Loucy (cell line): ENCODE measurements at regions not wholly inside any gene's neighbourhood (a gene's known extent, or its start where the extent isn't known, plus 50 kb on each side); places are given as distances from the start of the nearest gene placed in this dataset.

ENCODE experiments used
- H2AFZ ChIP-seq: fragments of 200-600 bp; sonication (generic); 2 replicates; pipeline ENCODE4 v1.6.0; 2016; ENCODE audit warnings: antibody characterized with exemption, mild to moderate bottlenecking, low read length, moderate library complexity
- H3F3A ChIP-seq: fragments of 200-600 bp; 2 replicates; pipeline ENCODE4 v1.6.0; 2016; ENCODE audit warnings: antibody characterized with exemption, low read depth, mild to moderate bottlenecking
- H3K27me3 ChIP-seq: fragments of 200-600 bp; sonication (generic); 2 replicates; pipeline ENCODE4 v1.6.1; 2014; ENCODE audit warnings: low read length, mild to moderate bottlenecking; ENCODE audit not compliant: insufficient read depth, poor library complexity, severe bottlenecking
- H3K36me3 ChIP-seq: fragments of 200-600 bp; sonication (generic); 2 replicates; pipeline ENCODE4 v1.6.1; 2016; ENCODE audit warnings: low read length; ENCODE audit not compliant: insufficient read depth
- H3K4me1 ChIP-seq: fragments of 200-600 bp; sonication (generic); 2 replicates; pipeline ENCODE4 v1.5.1; 2014; ENCODE audit warnings: low read length, mild to moderate bottlenecking; ENCODE audit not compliant: insufficient read depth, poor library complexity, severe bottlenecking
- H3K4me2 ChIP-seq: fragments of 200-600 bp; sonication (generic); 2 replicates; pipeline ENCODE4 v1.6.0; 2014; ENCODE audit warnings: antibody characterized with exemption, low read length, low read depth, mild to moderate bottlenecking; ENCODE audit not compliant: poor library complexity, severe bottlenecking
- H3K4me3 ChIP-seq: fragments of 200-600 bp; sonication (generic); 2 replicates; pipeline ENCODE4 v1.5.1; 2014; ENCODE audit warnings: low read length, mild to moderate bottlenecking, mixed read lengths; ENCODE audit not compliant: poor library complexity, severe bottlenecking
- H3K79me2 ChIP-seq: fragments of 200-600 bp; sonication (generic); 2 replicates; pipeline ENCODE4 v1.6.1; 2014; ENCODE audit warnings: low read length; ENCODE audit not compliant: insufficient read depth
- H3K9ac ChIP-seq: fragments of 200-600 bp; sonication (generic); 2 replicates; pipeline ENCODE4 v1.6.0; 2014; ENCODE audit warnings: mild to moderate bottlenecking, low read depth, low read length, moderate library complexity; ENCODE audit not compliant: poor library complexity, severe bottlenecking
- H3K9me2 ChIP-seq: fragments of 200-600 bp; sonication (generic); replicated peaks from 2 replicates; pipeline ENCODE4 v1.6.1; 2016; ENCODE audit warnings: low read depth, low read length, mixed read lengths
- H3K9me3 ChIP-seq: fragments of 200-600 bp; sonication (generic); 2 replicates; pipeline ENCODE4 v1.6.1; 2014; ENCODE audit warnings: mild to moderate bottlenecking, antibody characterized with exemption, low read length, low read depth; ENCODE audit not compliant: insufficient read depth
- H4K20me1 ChIP-seq: fragments of 200-600 bp; sonication (generic); 2 replicates; pipeline ENCODE4 v1.6.0; 2014; ENCODE audit warnings: antibody characterized with exemption, low read length, mild to moderate bottlenecking; ENCODE audit not compliant: insufficient read depth, poor library complexity, severe bottlenecking
- CTCF ChIP-seq: fragments of 200-600 bp; sonication (generic); conservative IDR thresholded peaks from 2 replicates; pipeline ENCODE4 v1.5.1; 2014; ENCODE audit warnings: mild to moderate bottlenecking, antibody characterized with exemption, low read length
- EZH2phosphoT487 ChIP-seq: fragments of 200-600 bp; IDR thresholded peaks from 2 replicates; pipeline ENCODE4 v1.6.1; 2018; ENCODE audit warnings: antibody characterized with exemption, mild to moderate bottlenecking, moderate library complexity, borderline replicate concordance

DNA sequence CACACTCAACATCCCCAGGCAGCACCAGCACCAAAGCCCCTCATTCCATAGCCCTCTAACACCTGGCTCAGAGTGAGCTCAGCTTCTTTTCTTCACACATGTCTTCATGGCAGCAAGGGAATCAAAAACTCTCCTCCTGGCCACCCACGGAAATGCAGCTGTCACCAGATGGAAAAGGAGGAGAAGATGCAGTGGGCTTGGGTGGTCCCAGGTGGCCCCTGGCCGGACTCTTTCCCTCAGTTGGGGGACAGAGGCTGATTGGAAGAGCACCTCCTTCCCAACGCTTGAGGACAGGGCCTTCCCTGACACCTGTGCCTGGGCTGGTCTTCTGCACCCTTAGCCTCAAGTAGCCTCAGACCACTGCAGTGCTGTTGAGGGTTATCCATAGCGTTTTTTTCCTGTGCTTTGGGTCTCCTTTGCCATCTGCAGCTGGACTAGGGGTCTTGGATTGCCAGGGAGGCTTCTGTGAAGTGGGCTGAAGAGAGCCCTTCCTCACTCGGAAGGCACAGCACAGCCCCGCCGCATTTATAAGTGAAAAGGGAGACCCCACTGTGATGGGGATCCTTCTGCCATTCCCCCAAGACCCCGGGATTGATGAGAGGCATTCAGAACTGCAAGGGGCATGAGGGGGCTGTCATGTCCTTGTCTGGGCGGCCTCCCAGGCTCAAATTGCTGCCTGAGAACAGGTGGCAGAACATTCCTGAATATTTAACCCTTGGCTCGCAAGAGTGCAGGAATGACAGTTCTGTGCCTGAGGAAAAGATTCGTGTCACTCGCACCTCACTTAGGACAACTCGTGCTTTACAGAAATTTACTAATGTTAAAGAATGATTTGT, 200.0 kb downstream of the AUH start:
- Histone ChIP-seq H3K79me2 (peaks cover 24% of the 10 kb centered on the region; the same call in 1 of the 2 replicates), H3K9ac (peak overlapping the region; percentile 84), H3F3A (peaks cover 16% of the 10 kb centered on the region), H4K20me1 (no peaks in the 10 kb centered on the region), H3K9me2 (no peaks in the 10 kb centered on the region), H3K36me3 (no peaks in the 10 kb centered on the region), H3K27me3 (no peaks in the 10 kb centered on the region), H3K4me1 (peaks cover 81% of the 10 kb centered on the region), H3K4me2 (peak overlapping the region; percentile 81), H2AFZ (no peak overlapping the region), H3K4me3 (peak overlapping the region; percentile 65), H3K9me3 (no peaks in the 10 kb centered on the region)
- TF ChIP-seq CTCF, result no peak; the same call in 1 of the 2 replicates
- no peak for TF ChIP-seq EZH2phosphoT487

DNA sequence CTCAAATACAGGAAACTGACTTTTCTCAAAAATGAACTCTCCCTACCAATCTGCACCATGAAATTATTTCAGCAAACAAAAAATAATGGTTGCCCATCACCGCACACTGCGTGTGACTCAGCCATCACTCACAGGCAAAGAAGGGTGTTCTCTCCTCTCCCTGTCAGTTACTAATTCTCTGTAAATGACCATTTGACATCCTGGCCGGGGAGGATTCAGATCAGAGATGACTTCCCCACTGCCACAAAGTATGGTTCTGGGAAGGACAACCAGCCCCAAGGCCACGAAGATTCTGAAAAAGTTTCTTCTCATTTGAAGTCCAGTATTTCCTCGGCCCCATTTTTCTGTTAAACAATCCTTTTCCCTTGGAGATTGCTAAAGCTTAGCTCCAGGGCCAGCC, 199.4 kb downstream of the AUH start:
- Histone ChIP-seq H3K27me3 (no peaks in the 10 kb centered on the region), H3K9ac (peak overlapping the region; percentile 84), H4K20me1 (no peaks in the 10 kb centered on the region), H3K4me2 (peak overlapping the region; percentile 81), H3K4me3 (peak overlapping the region; percentile 65), H2AFZ (no peak overlapping the region), H3K4me1 (peaks cover 79% of the 10 kb centered on the region), H3F3A (peaks cover 16% of the 10 kb centered on the region), H3K9me2 (no peaks in the 10 kb centered on the region), H3K9me3 (no peaks in the 10 kb centered on the region), H3K79me2 (peaks cover 24% of the 10 kb centered on the region; the same call in 1 of the 2 replicates), H3K36me3 (no peaks in the 10 kb centered on the region)
- TF ChIP-seq CTCF (no peak), EZH2phosphoT487 (no peak)

GRCh38 chr9:91162784-91163443, 198.8 kb downstream of the AUH start:
- Histone ChIP-seq H4K20me1 (no peaks in the 10 kb centered on the region), H3K9ac (peak overlapping the region; percentile 84), H2AFZ (no peak overlapping the region; the same call in 1 of the 2 replicates), H3K27me3 (no peaks in the 10 kb centered on the region), H3K79me2 (peaks cover 24% of the 10 kb centered on the region; the same call in 1 of the 2 replicates), H3F3A (peaks cover 16% of the 10 kb centered on the region), H3K4me3 (peak overlapping the region; percentile 65), H3K4me2 (peak overlapping the region; percentile 81), H3K4me1 (peaks cover 78% of the 10 kb centered on the region), H3K36me3 (no peaks in the 10 kb centered on the region), H3K9me2 (no peaks in the 10 kb centered on the region), H3K9me3 (no peaks in the 10 kb centered on the region)
- TF ChIP-seq EZH2phosphoT487 (no peak), CTCF (no peak)
